Stomach (tissue), 4 donors: ENCODE measurements at regions not wholly inside any gene's neighbourhood (a gene's known extent, or its start where the extent isn't known, plus 50 kb on each side); places are given as distances from the start of the nearest gene placed in this dataset.

ENCODE experiments used
- CTCF ChIP-seq, 7 experiments: fragments of 450-650 bp in 4 of 7; fragments of 200-600 bp in 3 of 7; sonication (generic) in 3 of 7; IDR thresholded peaks; one replicate each; pipeline ENCODE4 v1.5.1; 2016 to 2019; ENCODE audit warnings: antibody characterized with exemption in 7 of 7, control low read depth in 2 of 7, mild to moderate bottlenecking in 1 of 7
- POLR2AphosphoS5 ChIP-seq, 3 donors: sonication (generic); formaldehyde crosslinking; IDR thresholded peaks; one replicate each; pipeline ENCODE4 v1.6.1; 2016; ENCODE audit warnings: antibody characterized with exemption in 3 of 3

- no peak for TF ChIP-seq CTCF (IDR thresholded peaks at IDR 0.05)
- no peak for TF ChIP-seq POLR2AphosphoS5 (IDR thresholded peaks at IDR 0.05)
Observed at GRCh38 chr3:72287956-72288355, 503.0 kb upstream of the PROK2 start.
